IPS-NIHi7 (cell line): ENCODE measurements at regions not wholly inside any gene's neighbourhood (a gene's known extent, or its start where the extent isn't known, plus 50 kb on each side); places are given as distances from the start of the nearest gene placed in this dataset.

Source experiments
- DNase-seq: peaks from one replicate; pipeline ENCODE4 v3.0.0; 2012; ENCODE audit warnings: mixed read lengths; ENCODE audit errors: extremely low spot score

- DNase-seq = no peak
Observed at GRCh38 chr2:53448086-53448485, 319.5 kb upstream of the CHAC2 start.

GRCh38 chr2:53445383-53446070 lies 322.1 kb upstream of the CHAC2 start:
- DNase-seq = no peak

- no peak for DNase-seq
Observed at GRCh38 chr2:53442783-53443182, 324.8 kb upstream of the CHAC2 start.

GRCh38 chr2:53442093-53442492 lies 325.5 kb upstream of the CHAC2 start:
- no peak for DNase-seq

- DNase-seq = no peak
Observed at GRCh38 chr2:53438692-53439091, 328.9 kb upstream of the CHAC2 start.

- no peak for DNase-seq
Observed at GRCh38 chr2:53438100-53438499, 329.5 kb upstream of the CHAC2 start.

DNA sequence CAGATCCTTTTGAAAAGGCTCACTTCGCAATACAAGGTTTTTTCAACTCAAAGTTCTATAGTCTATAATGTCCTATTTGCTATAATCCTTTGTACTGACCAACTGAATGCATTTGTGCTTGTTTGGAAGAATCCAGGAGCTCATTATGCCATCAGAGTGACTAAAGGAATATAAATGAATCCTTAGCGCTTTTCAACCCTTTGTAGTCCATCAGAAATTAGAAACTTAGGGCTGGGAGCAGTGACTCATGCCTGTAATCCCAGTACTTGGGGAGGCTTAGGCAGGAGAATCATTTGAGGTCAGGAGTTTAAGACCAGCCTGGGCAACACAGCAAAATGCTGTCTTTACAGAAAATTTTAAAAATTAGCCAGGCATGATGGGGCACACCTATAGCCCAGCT lies 330.2 kb upstream of the CHAC2 start:
- no peak for DNase-seq

GRCh38 chr2:53436882-53437281 lies 330.7 kb upstream of the CHAC2 start:
- DNase-seq = no peak

GRCh38 chr2:53435610-53436009 lies 332.0 kb upstream of the CHAC2 start:
- DNase-seq = no peak

DNA sequence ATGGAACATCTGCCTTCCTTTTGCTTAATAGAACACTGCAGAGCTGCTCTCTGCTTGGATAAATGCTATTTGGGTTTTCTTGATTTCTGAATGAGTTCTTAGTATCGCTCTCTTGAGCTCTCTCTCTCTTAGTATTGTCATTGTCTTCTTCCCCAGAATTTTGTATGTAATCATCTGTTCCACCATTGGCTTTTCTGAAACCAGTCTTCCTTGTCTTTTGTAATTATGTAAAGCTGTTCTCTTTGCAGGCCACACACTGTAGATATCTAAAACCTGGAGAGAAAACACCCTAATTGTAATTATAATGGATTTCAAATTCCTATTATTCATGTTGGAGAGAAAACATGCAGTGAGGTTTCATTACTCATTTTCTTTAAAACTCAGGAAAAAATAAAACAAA lies 333.1 kb upstream of the CHAC2 start:
- no peak for DNase-seq

DNA sequence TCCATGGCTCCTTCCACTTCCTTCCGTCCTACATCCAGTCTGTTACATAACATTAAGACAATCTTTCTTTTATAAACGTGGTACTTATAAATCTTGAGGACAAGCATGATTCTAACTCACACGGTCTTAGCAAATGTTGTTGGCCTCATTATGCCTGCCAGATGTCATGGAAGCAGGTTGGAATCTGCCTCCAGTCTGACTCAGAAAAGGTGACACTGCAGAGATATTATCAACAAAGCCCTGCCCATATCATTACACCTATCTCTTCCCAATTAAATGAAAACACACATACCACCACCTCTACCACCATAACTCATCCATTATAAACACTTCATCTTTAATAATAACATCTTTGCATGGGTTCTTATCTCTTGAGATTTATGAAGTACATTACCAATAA lies 334.7 kb upstream of the CHAC2 start:
- no peak for DNase-seq

DNA sequence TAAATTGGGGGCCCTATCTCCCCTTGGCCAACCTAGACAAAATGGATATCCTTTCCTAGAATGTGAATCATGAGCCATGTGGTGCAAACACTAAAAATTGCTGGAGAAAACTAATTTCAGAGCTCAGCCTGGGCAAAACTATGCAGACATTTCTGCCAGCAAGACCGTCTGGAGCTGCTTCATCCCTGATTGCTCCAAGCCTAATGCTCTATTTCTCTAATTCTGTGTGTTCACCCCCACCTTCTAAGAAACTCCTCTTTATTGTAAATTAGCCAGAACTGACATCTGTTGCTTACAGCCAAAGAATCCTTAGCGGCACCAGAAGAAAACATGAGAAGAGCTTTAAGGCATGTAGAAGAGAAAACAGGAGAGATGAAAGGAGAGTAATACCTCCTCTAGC lies 337.7 kb upstream of the CHAC2 start:
- no peak for DNase-seq

DNA sequence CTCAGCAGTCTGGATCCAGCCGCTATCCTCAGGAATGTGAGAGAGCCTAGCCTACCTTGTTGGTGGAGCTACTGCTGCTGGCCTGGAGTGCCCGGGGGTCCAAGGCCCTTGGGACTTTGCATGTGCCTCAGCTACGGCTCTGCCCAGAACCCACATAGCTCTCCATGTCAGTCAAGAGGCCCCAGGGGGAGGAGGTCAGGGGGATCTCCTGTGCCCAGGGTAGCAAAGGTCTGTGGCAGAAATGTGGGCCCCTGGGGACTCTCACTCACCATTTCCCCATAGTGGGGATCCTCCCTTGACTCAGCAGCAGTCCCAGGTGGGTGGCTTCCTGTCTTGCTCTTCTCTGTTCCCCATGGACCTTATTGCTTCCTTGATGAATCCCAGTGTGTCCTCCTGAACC lies 342.7 kb upstream of the CHAC2 start:
- no peak for DNase-seq

DNA sequence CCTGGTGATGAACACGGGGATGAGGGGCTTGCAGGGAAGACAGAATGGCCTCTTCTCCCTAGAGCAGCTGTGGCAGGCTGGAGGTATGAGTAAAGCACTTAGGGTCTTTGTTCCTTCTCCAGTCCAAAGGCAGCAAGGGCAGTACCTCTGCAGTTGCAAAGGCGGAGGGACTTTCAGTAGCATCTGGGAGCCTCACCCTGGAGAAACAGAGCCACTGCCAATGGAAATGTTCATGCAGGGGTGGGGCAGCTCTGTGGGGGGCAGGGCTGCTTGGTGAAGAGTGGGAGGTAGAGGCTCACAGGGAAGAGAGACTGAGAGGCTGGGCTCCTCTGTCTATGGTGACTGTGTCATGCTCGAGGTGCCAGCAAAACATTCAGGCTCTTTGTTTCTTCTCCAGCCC lies 344.1 kb upstream of the CHAC2 start:
- DNase-seq = no peak

- DNase-seq = peak; percentile 67
Observed at GRCh38 chr2:53422979-53423378, 344.6 kb upstream of the CHAC2 start.

DNA sequence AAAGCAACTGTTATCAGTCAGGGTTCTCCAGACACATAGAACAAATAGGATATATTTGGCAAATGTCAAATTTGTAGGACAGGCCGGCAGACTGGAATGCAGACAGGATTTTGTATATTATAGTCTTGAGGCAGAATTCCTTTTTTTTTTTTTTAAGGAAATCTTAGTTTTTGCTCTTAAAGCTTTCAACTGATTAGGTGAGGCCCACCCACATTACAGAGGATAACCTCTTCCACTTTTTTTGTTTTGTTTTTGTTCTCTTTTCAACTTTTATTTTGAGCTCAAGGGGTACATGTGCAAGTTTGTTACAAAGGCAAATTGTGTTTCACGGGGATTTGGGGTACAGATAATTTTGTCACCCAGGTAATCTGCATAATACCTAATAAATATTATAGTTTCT lies 350.2 kb upstream of the CHAC2 start:
- DNase-seq = no peak

DNA sequence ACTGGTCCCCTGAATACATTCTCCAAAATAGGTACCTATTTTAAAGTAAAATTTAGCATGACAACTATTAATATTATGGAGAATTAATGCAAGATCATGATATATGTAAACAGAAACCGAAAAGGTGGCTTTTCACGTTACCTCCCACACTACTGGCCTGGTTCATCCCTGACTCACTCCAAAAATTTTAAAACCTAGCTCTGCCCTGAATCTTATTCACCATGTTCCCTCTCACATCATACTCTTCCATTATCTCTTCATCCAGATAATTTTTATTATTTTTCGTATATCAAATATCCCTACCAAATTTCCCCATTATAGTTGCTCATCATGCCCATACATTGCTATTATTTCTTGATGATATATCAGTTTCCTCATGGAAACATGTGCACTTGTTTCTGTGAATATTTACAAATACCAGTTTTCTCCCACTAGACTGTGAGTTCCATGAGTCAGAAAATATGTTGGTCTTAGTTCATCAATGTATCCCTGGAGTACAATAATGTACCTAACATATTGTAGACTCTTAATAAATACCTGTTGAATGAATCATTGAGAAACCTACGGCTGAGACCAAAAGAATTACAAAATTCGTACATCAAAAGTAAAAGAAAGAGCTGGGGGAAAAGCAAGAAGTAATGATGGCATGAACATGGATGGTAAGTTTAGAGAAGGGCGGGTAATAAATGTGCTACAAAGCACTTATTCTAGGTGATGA lies 360.1 kb upstream of the CHAC2 start:
- no peak for DNase-seq

DNA sequence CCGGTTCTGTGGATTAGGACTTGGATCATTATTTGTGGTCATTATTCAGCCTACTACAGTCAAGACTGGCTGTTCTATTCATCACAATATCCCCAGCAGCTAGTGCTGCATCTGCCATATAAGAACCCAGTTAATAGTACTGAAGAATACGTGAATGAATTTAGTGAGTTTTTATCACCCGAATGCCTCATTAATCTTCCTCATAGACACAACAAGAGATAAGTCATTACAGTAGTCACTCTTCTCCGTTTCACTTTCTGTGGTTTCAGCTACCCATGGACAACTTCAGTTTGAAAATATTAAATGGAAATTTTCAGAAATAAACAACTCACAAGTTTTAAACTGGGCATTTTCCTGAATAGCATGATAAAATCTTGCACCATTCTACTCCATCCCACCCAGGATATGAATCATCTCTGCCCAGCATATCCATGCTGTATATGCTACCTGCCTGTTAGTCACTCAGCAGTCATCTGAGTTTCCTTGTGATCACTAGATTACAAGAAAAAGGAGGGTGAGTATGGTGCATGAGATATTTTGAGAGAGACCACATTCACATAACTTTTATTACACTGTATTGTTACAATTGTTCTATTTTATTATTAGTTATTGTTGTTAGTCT lies 363.7 kb upstream of the CHAC2 start:
- DNase-seq = no peak

DNA sequence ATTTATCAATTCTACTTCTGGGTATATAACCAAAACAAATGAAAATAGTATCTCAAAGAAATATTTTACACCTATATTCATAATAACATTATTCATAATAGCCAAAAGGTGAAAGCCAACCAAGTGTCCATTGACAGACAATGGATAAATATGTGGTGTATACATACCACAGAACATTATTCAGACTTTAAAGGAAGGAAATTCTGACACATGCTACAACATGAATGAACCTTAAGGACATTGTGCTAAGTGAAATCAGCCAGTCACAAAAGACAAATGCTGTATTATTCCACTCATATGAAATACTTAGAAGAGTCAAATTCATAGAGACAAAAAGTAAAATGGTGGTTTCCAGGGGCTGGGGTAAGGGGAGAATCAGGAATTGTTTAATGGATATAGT lies 370.5 kb upstream of the CHAC2 start:
- DNase-seq = no peak

DNA sequence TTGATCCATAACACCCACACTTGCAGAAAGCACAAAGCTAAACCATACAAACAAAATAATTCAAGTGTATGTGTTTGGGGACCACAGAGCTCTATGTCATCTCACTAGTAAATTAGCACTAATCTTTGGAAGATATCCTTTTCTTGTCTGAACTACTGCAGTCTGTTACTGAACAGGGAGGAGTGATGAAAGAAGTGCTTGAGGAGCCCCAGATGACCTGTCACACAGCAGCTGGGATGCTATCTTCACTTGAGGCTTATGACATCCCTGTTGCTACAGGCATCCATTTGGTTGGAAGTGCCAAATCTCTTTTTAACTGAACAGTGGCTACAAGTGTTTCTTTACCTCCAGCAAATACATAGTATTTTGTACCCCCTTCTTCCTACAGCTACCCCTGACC lies 386.3 kb upstream of the CHAC2 start:
- no peak for DNase-seq

DNA sequence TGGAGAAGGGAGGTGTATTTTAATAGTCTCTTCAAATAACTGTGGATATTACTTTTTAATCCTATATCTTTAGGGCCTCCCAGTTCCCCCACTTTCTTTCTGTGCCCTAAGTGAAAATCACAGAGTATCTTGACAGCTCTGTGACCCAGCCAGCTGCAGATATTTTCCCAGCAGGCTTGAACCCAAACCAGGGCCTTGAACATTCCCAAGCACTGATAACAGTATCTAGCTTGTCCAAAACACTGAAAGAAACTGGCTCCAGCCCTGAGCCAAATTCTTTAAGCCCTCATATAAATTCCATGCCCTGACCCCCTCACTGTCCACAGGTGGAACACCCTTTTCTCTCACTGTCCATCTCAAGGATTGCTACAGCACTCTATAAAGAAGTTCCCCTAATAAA lies 388.1 kb upstream of the CHAC2 start:
- no peak for DNase-seq

- DNase-seq = no peak
Observed at GRCh38 chr2:53378791-53379190, 388.8 kb upstream of the CHAC2 start.

DNA sequence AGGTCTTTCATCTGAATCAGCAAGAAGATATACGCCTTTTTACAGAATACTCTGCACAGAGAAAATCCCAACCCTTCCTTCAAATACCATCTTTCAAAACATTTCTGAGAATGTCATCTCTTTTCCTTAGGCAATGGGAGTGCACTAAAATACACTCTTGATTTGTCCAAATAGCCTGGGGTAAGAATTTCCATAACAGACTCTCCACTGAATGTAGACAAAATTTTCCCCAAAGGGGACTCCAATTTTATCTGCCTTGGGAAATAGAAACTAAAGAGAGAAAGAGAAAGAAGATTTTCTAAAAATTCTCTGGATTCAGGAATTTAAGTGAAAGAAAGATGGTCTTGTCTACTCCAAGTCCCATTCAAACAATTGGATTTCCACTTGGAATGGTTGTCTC lies 394.5 kb upstream of the CHAC2 start:
- no peak for DNase-seq
